ENCODE measurements at regions not wholly inside any gene's neighbourhood (a gene's known extent, or its start where the extent isn't known, plus 50 kb on each side); places are given as distances from the start of the nearest gene placed in this dataset.

DNA sequence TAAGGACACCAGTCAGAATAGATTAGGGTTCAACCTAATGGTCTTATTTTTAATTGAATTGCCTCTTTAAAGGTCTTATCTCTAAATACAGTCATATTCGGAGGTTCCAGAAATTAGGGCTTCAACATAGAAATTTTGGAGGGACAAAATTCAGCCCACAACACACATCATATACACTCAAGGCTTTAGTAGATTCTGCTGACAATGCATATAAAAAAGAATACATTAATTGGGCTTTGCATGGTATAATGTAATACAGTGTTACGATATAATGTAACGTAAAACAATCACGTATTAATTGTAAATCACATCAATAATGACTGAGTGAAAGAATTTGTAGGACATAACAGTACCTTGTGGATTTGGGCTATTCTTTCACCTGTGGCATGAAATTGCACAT is 787.8 kb downstream of the STIM2 start:
- no peaks in the 10 kb centered on the region for H3K4me1 ChIP-seq (ENCODE audit: insufficient read depth, insufficient read length)
- no peak overlapping the region for H3K4me3 ChIP-seq (ENCODE audit: insufficient read length, low read depth)
- H3K9ac ChIP-seq (ENCODE audit: insufficient read length, low read depth), result no peak overlapping the region
- H3K27me3 ChIP-seq (ENCODE audit: insufficient read depth, insufficient read length), result no peaks in the 10 kb centered on the region
- DNase-seq (ENCODE audit: low read depth, low spot score), result no peak
- H3K9me3 ChIP-seq (ENCODE audit: insufficient read depth, low read length), result no peaks in the 10 kb centered on the region
- TF ChIP-seq SUZ12 (IDR thresholded peaks at IDR 0.05; ENCODE audit: extremely low read depth, insufficient read depth, insufficient read length), result no peak
- no peaks in the 10 kb centered on the region for H3K36me3 ChIP-seq (ENCODE audit: insufficient read depth, insufficient read length, low read length)

DNA sequence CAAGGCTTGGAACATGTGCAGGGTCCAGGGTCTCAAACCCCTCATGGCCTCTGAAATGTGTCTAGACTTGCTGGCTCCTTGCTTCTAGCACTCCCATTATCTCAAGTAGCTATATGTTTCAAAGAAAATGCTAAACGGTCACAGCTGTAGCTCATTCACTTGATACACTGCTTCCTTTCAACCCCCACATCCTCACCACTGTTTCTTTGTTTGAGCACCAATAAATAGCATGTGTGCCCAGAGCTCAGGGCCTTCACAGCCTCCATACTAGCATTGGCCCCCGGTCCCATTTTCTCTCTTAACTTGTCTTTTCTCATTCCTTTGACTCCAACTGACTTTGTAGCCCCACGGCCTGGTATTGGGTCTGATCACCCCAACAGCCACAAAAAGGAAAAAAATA is 801.8 kb downstream of the STIM2 start:
- peak; percentile 28 for DNase-seq (ENCODE audit: low read depth, low spot score)
- H3K9me3 ChIP-seq (ENCODE audit: insufficient read depth, low read length), result no peaks in the 10 kb centered on the region
- no peak overlapping the region for H3K4me3 ChIP-seq (ENCODE audit: insufficient read length, low read depth)
- H3K4me1 ChIP-seq (ENCODE audit: insufficient read depth, insufficient read length), result no peaks in the 10 kb centered on the region
- no peak overlapping the region for H3K9ac ChIP-seq (ENCODE audit: insufficient read length, low read depth)
- H3K27me3 ChIP-seq (ENCODE audit: insufficient read depth, insufficient read length), result no peaks in the 10 kb centered on the region
- no peaks in the 10 kb centered on the region for H3K36me3 ChIP-seq (ENCODE audit: insufficient read depth, insufficient read length, low read length)
- TF ChIP-seq SUZ12 (IDR thresholded peaks at IDR 0.05; ENCODE audit: extremely low read depth, insufficient read depth, insufficient read length), result no peak

DNA sequence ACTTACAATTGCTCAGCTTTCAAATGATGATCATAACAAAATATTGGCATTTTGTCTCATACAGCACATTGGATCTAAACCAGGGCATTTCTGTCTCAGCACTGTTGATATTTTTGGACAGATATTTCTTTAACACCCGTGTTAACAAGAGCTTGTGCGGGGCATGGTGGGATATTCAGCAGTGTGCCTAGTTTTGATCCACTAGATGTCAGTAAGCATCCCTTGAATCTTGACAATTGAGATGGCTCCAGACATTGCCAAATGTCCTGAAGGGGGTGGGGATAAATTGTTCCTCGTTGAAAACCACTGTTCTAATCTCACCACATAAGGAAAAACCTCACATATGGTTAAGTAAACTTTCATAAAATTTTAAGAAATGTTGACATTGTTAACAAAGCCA is 806.3 kb downstream of the STIM2 start:
- Histone ChIP-seq H3K36me3 (ENCODE audit: insufficient read depth, insufficient read length, low read length) (no peaks in the 10 kb centered on the region), H3K4me1 (ENCODE audit: insufficient read depth, insufficient read length) (no peaks in the 10 kb centered on the region), H3K27me3 (ENCODE audit: insufficient read depth, insufficient read length) (no peaks in the 10 kb centered on the region), H3K9me3 (ENCODE audit: insufficient read depth, low read length) (no peaks in the 10 kb centered on the region), H3K4me3 (ENCODE audit: insufficient read length, low read depth) (no peak overlapping the region), H3K9ac (ENCODE audit: insufficient read length, low read depth) (no peak overlapping the region)
- TF ChIP-seq YY1 (IDR thresholded peaks at IDR 0.05; ENCODE audit: insufficient read depth, insufficient read length) (no peak), SUZ12 (IDR thresholded peaks at IDR 0.05; ENCODE audit: extremely low read depth, insufficient read depth, insufficient read length) (no peak), ZNF274 (IDR thresholded peaks at IDR 0.05; ENCODE audit: low read depth, low read length) (no peak)
- no peak for DNase-seq (ENCODE audit: low read depth, low spot score)

- no peak overlapping the region for H3K4me3 ChIP-seq (ENCODE audit: insufficient read length, low read depth)
- H3K9ac ChIP-seq (ENCODE audit: insufficient read length, low read depth), result no peak overlapping the region
- no peaks in the 10 kb centered on the region for H3K9me3 ChIP-seq (ENCODE audit: insufficient read depth, low read length)
- TF ChIP-seq SUZ12 (IDR thresholded peaks at IDR 0.05; ENCODE audit: extremely low read depth, insufficient read depth, insufficient read length) (no peak), YY1 (IDR thresholded peaks at IDR 0.05; ENCODE audit: insufficient read depth, insufficient read length) (no peak), ZNF274 (IDR thresholded peaks at IDR 0.05; ENCODE audit: low read depth, low read length) (no peak)
- DNase-seq (ENCODE audit: low read depth, low spot score), result no peak
- H3K4me1 ChIP-seq (ENCODE audit: insufficient read depth, insufficient read length), result no peaks in the 10 kb centered on the region
- H3K36me3 ChIP-seq (ENCODE audit: insufficient read depth, insufficient read length, low read length), result no peaks in the 10 kb centered on the region
- no peaks in the 10 kb centered on the region for H3K27me3 ChIP-seq (ENCODE audit: insufficient read depth, insufficient read length)
Observed at GRCh38 chr4:27668001-27668400, 807.4 kb downstream of the STIM2 start.

DNA sequence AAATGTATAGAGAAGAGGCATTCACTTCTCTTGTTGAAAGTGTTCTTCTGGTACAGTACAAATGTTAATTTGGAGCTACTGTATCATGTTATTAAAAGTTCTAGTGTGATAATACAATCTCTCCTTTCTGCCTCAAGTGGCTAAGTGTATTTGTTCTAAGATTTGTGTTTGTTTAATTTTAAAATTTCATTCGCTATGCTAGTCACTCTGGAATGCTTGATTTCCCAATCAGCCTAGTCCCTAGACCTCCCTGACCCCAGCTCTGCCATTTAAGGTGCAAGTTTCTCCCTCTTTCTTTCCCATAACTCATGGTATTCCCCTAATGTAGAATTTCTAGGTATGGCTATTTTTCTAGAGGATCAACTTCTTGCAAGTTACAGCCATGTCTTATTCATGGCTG is 817.4 kb downstream of the STIM2 start:
- H3K9me3 ChIP-seq (ENCODE audit: insufficient read depth, low read length), result no peaks in the 10 kb centered on the region
- TF ChIP-seq SUZ12 (IDR thresholded peaks at IDR 0.05; ENCODE audit: extremely low read depth, insufficient read depth, insufficient read length) (no peak), ZNF274 (IDR thresholded peaks at IDR 0.05; ENCODE audit: low read depth, low read length) (no peak), YY1 (IDR thresholded peaks at IDR 0.05; ENCODE audit: insufficient read depth, insufficient read length) (no peak)
- H3K27me3 ChIP-seq (ENCODE audit: insufficient read depth, insufficient read length), result no peaks in the 10 kb centered on the region
- H3K4me1 ChIP-seq (ENCODE audit: insufficient read depth, insufficient read length), result no peaks in the 10 kb centered on the region
- no peak for DNase-seq (ENCODE audit: low read depth, low spot score)
- H3K36me3 ChIP-seq (ENCODE audit: insufficient read depth, insufficient read length, low read length), result no peaks in the 10 kb centered on the region
- no peak overlapping the region for H3K4me3 ChIP-seq (ENCODE audit: insufficient read length, low read depth)
- no peak overlapping the region for H3K9ac ChIP-seq (ENCODE audit: insufficient read length, low read depth)

GRCh38 chr4:27684610-27685011 is 824.0 kb downstream of the STIM2 start:
- H3K27me3 ChIP-seq (ENCODE audit: insufficient read depth, insufficient read length), result no peaks in the 10 kb centered on the region
- no peaks in the 10 kb centered on the region for H3K9me3 ChIP-seq (ENCODE audit: insufficient read depth, low read length)
- H3K4me3 ChIP-seq (ENCODE audit: insufficient read length, low read depth), result no peak overlapping the region
- TF ChIP-seq ZNF274 (IDR thresholded peaks at IDR 0.05; ENCODE audit: low read depth, low read length), result no peak
- TF ChIP-seq YY1 (IDR thresholded peaks at IDR 0.05; ENCODE audit: insufficient read depth, insufficient read length), result no peak
- no peak for TF ChIP-seq SUZ12 (IDR thresholded peaks at IDR 0.05; ENCODE audit: extremely low read depth, insufficient read depth, insufficient read length)
- no peaks in the 10 kb centered on the region for H3K4me1 ChIP-seq (ENCODE audit: insufficient read depth, insufficient read length)
- H3K36me3 ChIP-seq (ENCODE audit: insufficient read depth, insufficient read length, low read length), result no peaks in the 10 kb centered on the region
- H3K9ac ChIP-seq (ENCODE audit: insufficient read length, low read depth), result no peak overlapping the region
- DNase-seq (ENCODE audit: low read depth, low spot score), result peak; percentile 67

DNA sequence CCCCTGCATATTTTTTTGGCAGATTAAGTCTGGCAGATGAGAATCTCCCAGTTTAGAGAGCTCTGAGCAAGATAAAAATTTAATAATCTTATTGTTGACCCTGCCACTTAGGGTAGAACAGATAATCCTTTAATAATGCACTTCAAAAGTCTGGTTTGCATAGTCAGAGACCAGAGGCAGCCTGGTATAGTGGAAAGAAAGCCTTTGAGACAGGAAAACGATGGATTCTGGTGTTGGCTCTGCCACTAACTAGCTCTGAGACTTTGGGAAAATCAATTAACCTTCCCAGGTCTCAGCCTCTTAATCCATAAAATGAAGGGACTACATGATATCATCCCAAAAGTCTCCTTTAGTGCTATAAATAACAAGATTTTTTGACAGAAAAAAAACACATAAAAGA is 824.5 kb downstream of the STIM2 start:
- H3K27me3 ChIP-seq (ENCODE audit: insufficient read depth, insufficient read length), result no peaks in the 10 kb centered on the region
- H3K9me3 ChIP-seq (ENCODE audit: insufficient read depth, low read length), result no peaks in the 10 kb centered on the region
- DNase-seq (ENCODE audit: low read depth, low spot score), result no peak
- H3K4me1 ChIP-seq (ENCODE audit: insufficient read depth, insufficient read length), result no peaks in the 10 kb centered on the region
- H3K9ac ChIP-seq (ENCODE audit: insufficient read length, low read depth), result no peak overlapping the region
- no peak overlapping the region for H3K4me3 ChIP-seq (ENCODE audit: insufficient read length, low read depth)
- TF ChIP-seq SUZ12 (IDR thresholded peaks at IDR 0.05; ENCODE audit: extremely low read depth, insufficient read depth, insufficient read length), result no peak
- no peak for TF ChIP-seq YY1 (IDR thresholded peaks at IDR 0.05; ENCODE audit: insufficient read depth, insufficient read length)
- no peak for TF ChIP-seq ZNF274 (IDR thresholded peaks at IDR 0.05; ENCODE audit: low read depth, low read length)
- H3K36me3 ChIP-seq (ENCODE audit: insufficient read depth, insufficient read length, low read length), result no peaks in the 10 kb centered on the region

DNA sequence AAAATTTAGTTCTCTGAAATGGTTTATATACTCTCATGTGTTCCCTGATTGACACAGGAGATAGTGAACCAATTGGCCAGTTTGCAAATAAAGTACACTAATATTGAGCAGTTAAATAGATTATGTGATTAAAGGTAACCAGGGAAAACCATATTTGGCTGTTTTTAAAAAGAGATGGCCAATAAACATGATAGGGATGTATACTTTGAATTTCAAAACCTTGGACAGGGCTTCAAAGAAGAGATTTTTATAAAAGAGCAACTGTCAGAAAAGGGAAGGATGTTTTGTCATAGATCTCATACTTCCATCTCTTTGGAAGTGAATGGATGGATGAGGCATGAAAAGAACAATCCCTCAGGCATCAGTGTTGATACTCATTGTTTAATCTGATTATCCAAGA is 825.3 kb downstream of the STIM2 start:
- H3K4me3 ChIP-seq (ENCODE audit: insufficient read length, low read depth), result no peak overlapping the region
- TF ChIP-seq ZNF274 (IDR thresholded peaks at IDR 0.05; ENCODE audit: low read depth, low read length) (no peak), SUZ12 (IDR thresholded peaks at IDR 0.05; ENCODE audit: extremely low read depth, insufficient read depth, insufficient read length) (no peak), YY1 (IDR thresholded peaks at IDR 0.05; ENCODE audit: insufficient read depth, insufficient read length) (no peak)
- DNase-seq (ENCODE audit: low read depth, low spot score), result no peak
- H3K9me3 ChIP-seq (ENCODE audit: insufficient read depth, low read length), result no peaks in the 10 kb centered on the region
- no peak overlapping the region for H3K9ac ChIP-seq (ENCODE audit: insufficient read length, low read depth)
- no peaks in the 10 kb centered on the region for H3K27me3 ChIP-seq (ENCODE audit: insufficient read depth, insufficient read length)
- no peaks in the 10 kb centered on the region for H3K4me1 ChIP-seq (ENCODE audit: insufficient read depth, insufficient read length)
- no peaks in the 10 kb centered on the region for H3K36me3 ChIP-seq (ENCODE audit: insufficient read depth, insufficient read length, low read length)

Measured in NT2/D1 (cell line).